ENCODE measurements at regions not wholly inside any gene's neighbourhood (a gene's known extent, or its start where the extent isn't known, plus 50 kb on each side); places are given as distances from the start of the nearest gene placed in this dataset.

DNA sequence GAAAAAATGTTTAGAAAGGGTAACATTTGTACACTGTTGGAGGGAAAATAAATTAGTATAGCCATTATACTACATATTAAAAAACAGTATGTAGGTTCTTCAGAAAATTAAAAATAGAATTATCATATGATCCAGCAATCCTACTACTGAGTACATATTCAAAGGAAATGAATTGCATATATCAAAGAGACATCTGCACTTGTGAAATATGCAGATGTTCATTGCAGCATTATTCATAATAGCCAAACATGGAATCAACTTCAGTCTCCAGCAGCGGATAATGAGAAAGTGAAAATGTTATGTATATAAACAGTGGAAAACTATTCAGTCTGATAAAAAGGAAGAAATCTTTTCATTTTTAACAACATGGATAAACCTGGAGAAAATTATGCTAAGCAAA lies 695.5 kb downstream of the SLCO4C1 start:
- in situ Hi-C loops (cut with MboI; ENCODE audit: low sequenced_read_pairs, unreplicated experiment), result no loop called here
- TF ChIP-seq, protein P1, sequence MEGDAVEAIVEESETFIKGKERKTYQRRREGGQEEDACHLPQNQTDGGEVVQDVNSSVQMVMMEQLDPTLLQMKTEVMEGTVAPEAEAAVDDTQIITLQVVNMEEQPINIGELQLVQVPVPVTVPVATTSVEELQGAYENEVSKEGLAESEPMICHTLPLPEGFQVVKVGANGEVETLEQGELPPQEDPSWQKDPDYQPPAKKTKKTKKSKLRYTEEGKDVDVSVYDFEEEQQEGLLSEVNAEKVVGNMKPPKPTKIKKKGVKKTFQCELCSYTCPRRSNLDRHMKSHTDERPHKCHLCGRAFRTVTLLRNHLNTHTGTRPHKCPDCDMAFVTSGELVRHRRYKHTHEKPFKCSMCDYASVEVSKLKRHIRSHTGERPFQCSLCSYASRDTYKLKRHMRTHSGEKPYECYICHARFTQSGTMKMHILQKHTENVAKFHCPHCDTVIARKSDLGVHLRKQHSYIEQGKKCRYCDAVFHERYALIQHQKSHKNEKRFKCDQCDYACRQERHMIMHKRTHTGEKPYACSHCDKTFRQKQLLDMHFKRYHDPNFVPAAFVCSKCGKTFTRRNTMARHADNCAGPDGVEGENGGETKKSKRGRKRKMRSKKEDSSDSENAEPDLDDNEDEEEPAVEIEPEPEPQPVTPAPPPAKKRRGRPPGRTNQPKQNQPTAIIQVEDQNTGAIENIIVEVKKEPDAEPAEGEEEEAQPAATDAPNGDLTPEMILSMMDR (IDR thresholded peaks at IDR 0.05; ENCODE audit: borderline replicate concordance, control extremely low read depth, extremely low read depth, insufficient read depth, missing control alignments), result no peak
- DNase-seq (ENCODE audit: low spot score), result no peak

DNA sequence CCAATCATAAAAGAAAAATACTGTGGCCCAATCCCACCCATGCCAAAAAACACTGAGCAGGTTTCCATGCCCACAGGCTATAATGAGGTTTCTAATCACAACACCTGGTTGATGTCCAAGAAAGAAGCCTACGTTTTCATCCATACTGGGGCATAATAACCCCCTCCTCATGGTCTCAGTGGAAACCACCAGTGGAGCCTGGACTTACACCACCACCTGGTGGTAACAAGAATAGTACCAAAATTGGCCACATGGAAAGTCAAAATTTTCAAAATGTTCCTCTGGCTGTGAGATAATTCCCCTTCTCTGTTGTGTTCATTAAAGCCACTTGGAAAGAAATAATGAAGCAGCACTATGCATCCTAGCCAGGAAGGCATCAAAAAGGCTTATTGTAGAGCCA lies 687.3 kb upstream of the ST8SIA4 start:
- TF ChIP-seq, protein P1 (IDR thresholded peaks at IDR 0.05; ENCODE audit: borderline replicate concordance, control extremely low read depth, extremely low read depth, insufficient read depth, missing control alignments), result no peak
- no peak for DNase-seq (ENCODE audit: low spot score)
- in situ Hi-C loops (cut with MboI; ENCODE audit: low sequenced_read_pairs, unreplicated experiment), result no loop called here

DNA sequence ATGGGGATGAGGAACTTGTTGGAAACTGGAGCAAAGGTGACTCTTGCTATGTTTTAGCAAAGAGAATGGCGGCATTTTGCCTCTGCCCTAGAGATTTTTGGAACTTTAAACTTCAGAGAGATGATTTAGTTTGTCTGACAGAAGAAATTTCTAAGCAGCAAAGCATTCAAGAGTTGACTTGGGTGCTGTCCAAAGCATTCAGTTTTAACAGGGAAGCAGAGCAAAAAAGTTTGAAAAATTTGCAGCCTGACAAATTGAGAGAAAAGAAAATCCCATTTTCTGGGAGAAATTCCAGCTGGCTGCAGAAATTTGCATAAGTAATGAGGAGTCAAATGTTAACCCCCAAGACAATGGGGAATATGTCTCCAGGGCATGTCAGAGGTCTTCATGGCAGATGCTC lies 682.3 kb upstream of the ST8SIA4 start:
- TF ChIP-seq, protein P1 (IDR thresholded peaks at IDR 0.05; ENCODE audit: borderline replicate concordance, control extremely low read depth, extremely low read depth, insufficient read depth, missing control alignments), result no peak
- no peak for DNase-seq (ENCODE audit: low spot score)
- in situ Hi-C loops (cut with MboI; ENCODE audit: low sequenced_read_pairs, unreplicated experiment), result no loop called here

DNA sequence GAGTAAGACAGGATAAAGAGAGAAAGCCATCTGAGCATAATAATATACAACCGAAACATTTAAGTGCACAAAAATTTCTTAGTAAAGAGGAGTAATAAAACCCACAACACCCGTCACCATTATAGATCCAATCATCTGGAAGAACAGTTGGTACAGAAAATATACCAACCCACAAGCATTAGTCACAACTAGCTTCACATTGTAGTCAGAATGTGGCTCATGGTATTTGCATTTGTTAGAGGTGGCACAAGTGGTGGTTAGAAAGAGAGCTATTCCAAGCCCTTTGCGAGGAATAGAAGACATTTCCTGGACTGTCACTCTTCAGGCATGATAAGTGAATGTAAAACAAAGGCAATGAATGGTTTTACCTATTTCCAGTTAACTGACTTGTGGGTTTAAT lies 677.5 kb upstream of the ST8SIA4 start:
- no peak for DNase-seq (ENCODE audit: low spot score)
- TF ChIP-seq, protein P1 (IDR thresholded peaks at IDR 0.05; ENCODE audit: borderline replicate concordance, control extremely low read depth, extremely low read depth, insufficient read depth, missing control alignments), result no peak
- in situ Hi-C loops (cut with MboI; ENCODE audit: low sequenced_read_pairs, unreplicated experiment), result no loop called here

DNA sequence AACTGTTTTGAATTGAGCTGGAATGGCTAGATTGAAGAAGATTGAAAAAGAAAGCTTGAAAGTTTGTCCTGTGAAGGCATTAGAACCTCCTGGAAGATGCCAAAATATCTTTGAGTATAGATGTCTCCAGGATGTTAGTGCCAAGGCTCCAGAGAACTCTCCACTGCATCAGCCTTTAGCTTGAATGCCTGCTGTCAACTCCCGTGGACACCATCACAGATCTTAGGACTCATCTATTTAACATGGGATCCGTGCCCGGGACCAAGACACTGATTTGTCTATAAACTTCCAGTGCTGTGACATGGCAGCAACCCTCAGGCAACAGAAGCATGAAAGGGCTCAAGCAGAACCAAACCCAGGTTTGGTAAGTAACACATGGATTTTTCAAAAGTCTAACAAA lies 670.9 kb upstream of the ST8SIA4 start:
- TF ChIP-seq, protein P1 (IDR thresholded peaks at IDR 0.05; ENCODE audit: borderline replicate concordance, control extremely low read depth, extremely low read depth, insufficient read depth, missing control alignments), result no peak
- in situ Hi-C loops (cut with MboI; ENCODE audit: low sequenced_read_pairs, unreplicated experiment), result no loop called here
- DNase-seq (ENCODE audit: low spot score), result no peak

DNA sequence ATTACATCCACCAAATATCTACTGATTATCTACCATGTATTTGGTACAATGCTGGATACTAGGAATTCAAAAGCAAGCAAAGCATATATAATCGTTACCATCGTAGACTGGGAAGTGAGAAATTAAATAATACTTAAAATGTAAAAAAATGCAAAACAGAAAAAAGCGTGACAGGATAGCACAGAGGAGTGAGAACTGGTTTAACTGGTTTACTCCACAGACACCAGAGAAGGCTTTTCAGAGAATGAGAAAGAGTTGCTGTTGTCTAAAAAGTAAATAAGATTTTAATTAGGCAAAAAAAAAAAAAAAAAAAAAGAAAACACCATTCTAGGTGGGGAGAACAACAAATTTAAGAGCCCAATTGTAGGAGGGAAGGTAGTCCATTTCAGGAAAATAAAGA lies 657.9 kb upstream of the ST8SIA4 start:
- no peak for DNase-seq (ENCODE audit: low spot score)
- TF ChIP-seq, protein P1 (IDR thresholded peaks at IDR 0.05; ENCODE audit: borderline replicate concordance, control extremely low read depth, extremely low read depth, insufficient read depth, missing control alignments), result no peak
- in situ Hi-C loops (cut with MboI; ENCODE audit: low sequenced_read_pairs, unreplicated experiment), result no loop called here

DNA sequence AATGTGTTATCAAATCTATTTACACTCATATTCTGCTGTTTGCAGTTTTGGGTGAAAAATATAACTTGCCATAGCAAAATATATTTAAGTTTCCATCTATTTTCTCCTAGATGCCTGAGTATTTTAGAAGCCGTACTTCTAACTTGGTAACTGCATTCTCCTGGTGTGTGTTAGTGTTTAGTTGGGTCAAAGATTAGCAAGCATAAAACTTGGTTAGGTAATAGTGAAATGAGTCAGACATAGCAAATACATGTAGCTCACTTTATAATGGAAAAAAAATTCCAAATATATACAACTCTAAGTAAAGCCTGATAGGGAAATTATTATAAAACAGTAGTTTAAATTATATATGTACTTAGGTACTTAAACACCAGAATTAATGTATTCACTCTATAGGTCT lies 640.7 kb upstream of the ST8SIA4 start:
- in situ Hi-C loops (cut with MboI; ENCODE audit: low sequenced_read_pairs, unreplicated experiment), result no loop called here
- TF ChIP-seq, protein P1 (IDR thresholded peaks at IDR 0.05; ENCODE audit: borderline replicate concordance, control extremely low read depth, extremely low read depth, insufficient read depth, missing control alignments), result no peak
- DNase-seq (ENCODE audit: low spot score), result no peak
